Activated T-cell treated with anti-CD3 and anti-CD28 coated beads, Interleukin-2, amount 50 U/mL, for 72 hours (primary cell): ENCODE measurements at regions not wholly inside any gene's neighbourhood (a gene's known extent, or its start where the extent isn't known, plus 50 kb on each side); places are given as distances from the start of the nearest gene placed in this dataset.

Experiments
- ATAC-seq, 2 donors: fragments of 150-1000 bp; cut with Tn5 transposase; replicated peaks in 1 of 2; 2 replicates each; pipeline ENCODE4 v1.10.0; 2021; ENCODE audit warnings: moderate library complexity in 2 of 2, mild to moderate bottlenecking in 1 of 2
- DNase-seq, 2 donors: peaks; one replicate each; pipeline ENCODE4 v3.0.0; 2021 to 2022; ENCODE audit warnings: mixed read lengths in 1 of 2
- H3K27ac Mint-ChIP-seq: one replicate; pipeline ENCODE4 v1.8.0; 2022; ENCODE audit warnings: mild to moderate bottlenecking, moderate library complexity, mixed read lengths
- H3K27me3 Mint-ChIP-seq: one replicate; pipeline ENCODE4 v1.8.0; 2022; ENCODE audit warnings: low read depth, mixed read lengths
- H3K36me3 Mint-ChIP-seq, 2 donors: one replicate each; pipeline ENCODE4 v1.8.0; 2022; ENCODE audit warnings: mixed read lengths in 2 of 2, mild to moderate bottlenecking in 1 of 2; ENCODE audit not compliant: insufficient read depth in 2 of 2
- H3K4me1 Mint-ChIP-seq: one replicate; pipeline ENCODE4 v1.8.0; 2022; ENCODE audit warnings: low read depth, mixed read lengths
- H3K4me3 Mint-ChIP-seq, 2 donors: one replicate each; pipeline ENCODE4 v1.8.0; 2022; ENCODE audit warnings: mild to moderate bottlenecking in 2 of 2, mixed read lengths in 2 of 2, moderate library complexity in 2 of 2
- H3K9me3 Mint-ChIP-seq, 2 donors: one replicate each; pipeline ENCODE4 v1.8.0; 2022; ENCODE audit warnings: mixed read lengths in 2 of 2

DNA sequence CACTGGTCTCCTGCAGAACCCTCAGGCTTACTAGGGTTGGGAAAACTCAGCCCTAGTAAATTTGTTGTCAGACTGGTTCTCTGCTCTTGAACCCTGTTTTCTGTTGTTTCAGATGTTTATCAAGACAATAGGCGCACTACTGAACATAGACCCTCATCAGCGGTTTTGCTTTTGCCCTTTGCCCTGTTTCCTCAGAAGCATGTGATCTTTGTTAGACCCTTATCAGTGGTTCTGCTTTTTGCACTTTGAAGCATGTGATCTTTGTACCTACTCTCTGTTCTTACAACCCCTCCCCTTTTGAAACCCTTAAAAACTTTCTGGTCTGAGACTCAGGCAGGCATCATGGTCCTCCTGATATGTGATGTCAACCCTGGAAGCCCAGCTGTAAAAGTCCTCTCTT, 842.2 kb upstream of the AMELY start:
- Mint-ChIP-seq H3K27ac (no peak overlapping the region), H3K4me1 (no peaks in the 10 kb centered on the region), H3K27me3 (no peaks in the 10 kb centered on the region), H3K9me3 (no peaks in the 10 kb centered on the region), H3K4me3 (no peak overlapping the region), H3K36me3 (no peaks in the 10 kb centered on the region)
- DNase-seq, result no peak
- ATAC-seq, result no peak

DNA sequence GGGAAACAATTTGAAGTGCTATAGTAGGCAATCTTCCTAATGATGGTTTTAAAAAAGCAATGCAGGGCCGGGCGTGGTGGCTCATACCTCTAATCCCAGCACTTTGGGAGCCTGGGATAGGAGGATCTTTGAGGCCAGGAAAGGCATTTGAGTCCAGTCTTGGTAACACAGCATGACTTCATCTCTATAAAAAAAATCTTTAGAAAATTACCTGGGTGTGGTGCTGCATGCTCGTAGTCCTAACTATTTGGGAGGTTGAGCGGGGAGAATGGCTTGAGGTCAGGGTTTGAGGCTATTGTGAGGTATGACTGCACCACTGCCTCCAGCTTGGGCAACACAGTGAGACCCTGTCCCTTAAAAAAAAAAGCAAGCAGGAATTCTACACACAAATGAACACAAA, 835.2 kb upstream of the AMELY start:
- Mint-ChIP-seq H3K4me1 (no peaks in the 10 kb centered on the region), H3K36me3 (no peaks in the 10 kb centered on the region), H3K27me3 (no peaks in the 10 kb centered on the region), H3K27ac (no peak overlapping the region), H3K4me3 (no peak overlapping the region), H3K9me3 (no peaks in the 10 kb centered on the region)
- DNase-seq (no peak), ATAC-seq (no peak)

DNA sequence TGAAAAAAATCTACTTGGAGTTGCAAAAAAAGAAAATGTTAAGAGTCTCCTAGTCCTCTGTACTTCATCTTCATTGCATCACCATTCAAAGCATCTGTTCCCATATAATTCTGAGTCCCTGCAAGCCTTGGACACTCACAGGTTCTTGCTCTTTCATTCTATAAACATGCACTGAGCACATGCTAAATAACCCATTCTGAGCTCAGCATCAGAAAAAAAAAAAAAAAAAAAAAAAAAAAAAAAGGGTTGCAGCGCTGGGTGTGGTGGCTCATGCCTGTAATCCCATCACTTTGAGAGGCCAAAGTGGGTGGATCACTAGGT, 834.0 kb upstream of the AMELY start:
- ATAC-seq (no peak), DNase-seq (no peak)
- Mint-ChIP-seq H3K27ac (no peak overlapping the region), H3K27me3 (no peaks in the 10 kb centered on the region), H3K9me3 (no peaks in the 10 kb centered on the region), H3K4me3 (no peak overlapping the region), H3K4me1 (no peaks in the 10 kb centered on the region), H3K36me3 (no peaks in the 10 kb centered on the region)

DNA sequence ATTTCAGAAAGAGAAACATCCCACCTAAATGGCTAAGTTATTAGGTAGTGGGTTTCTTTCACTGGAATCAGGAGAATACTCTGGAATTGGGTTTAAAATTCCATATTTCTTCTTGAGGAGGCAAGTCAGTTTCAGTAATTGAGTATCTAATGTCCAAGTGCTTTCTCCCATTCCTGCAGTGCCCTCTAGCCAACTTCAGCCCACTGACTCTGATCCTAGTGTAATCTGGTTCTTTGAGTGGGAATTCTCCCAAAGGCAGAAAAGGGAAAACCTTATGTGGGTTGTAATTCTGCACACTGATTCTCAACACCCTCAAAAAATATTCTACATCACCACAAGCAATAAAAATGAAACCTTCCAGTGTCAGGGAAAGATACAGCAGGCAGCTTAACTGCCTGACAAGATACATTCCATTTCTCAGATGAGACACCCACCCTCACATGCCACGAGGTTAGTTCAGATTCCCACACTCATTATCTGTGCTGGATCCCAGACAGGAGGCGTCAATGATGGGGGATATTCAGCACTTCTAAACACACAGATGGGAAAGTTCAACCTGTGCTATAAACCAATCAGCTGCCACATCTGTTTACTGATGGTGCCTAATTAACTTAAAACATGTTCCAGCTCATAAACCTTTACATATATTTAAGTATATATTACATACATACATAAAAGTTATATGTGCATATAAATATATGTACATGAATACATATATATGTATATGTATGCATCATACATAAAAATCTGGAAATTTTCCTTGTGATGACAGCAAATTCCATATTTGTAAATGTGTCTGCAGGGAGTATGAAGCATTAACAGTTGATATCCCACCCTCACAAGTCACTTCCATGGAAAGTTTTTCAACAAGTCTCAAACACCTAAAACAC, 833.4 kb upstream of the AMELY start:
- Mint-ChIP-seq H3K4me3 (no peak overlapping the region), H3K9me3 (no peaks in the 10 kb centered on the region), H3K27me3 (no peaks in the 10 kb centered on the region), H3K27ac (no peak overlapping the region), H3K4me1 (no peaks in the 10 kb centered on the region), H3K36me3 (no peaks in the 10 kb centered on the region)
- ATAC-seq (no peak), DNase-seq (no peak)

DNA sequence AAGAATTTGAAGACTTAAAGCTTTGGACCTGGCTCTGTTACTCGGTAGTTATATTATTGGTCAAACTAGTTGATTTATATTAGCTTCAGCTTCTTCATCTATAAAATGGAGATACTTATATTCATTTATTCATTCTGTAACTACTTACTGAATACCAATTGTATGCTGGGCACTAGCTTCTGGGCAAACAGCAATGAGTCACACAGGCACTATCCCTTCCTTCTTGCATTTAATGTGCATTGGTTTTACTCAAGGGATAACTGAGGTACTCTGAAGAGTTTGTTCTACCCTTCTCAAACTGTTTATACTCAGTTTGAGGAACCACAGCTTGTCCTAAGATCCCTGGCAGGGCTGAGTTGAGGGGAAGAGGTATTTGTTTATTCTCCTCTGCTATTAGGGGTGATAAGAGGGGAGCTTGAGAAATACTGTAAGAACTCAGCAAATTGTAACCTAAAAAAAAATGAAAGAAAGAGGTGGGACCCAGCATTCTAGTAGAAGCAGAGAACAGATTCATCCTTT, 825.4 kb upstream of the AMELY start:
- no peak for DNase-seq
- Mint-ChIP-seq H3K4me1 (no peaks in the 10 kb centered on the region), H3K9me3 (no peaks in the 10 kb centered on the region), H3K27me3 (no peaks in the 10 kb centered on the region), H3K4me3 (no peak overlapping the region), H3K27ac (no peak overlapping the region), H3K36me3 (no peaks in the 10 kb centered on the region)
- ATAC-seq, result no peak

DNA sequence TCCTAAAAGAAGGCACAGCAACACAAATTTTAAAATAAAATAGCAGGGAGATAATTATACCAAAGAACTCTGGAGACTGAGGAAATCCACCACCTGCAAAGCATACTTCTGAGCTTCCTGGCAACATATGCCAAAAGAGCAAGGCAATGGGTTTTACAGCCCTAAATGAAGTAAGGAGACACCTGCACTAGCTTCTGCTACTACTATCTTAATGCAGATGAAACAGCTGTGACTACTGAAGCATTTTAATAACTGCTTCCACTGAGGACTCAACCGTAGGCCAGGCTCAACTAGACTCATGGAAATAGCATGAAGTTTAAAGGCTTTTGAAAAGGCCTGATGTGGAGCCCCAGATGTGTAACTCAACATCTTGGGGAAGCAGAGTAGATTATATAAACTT, 820.1 kb upstream of the AMELY start:
- no peaks in the 10 kb centered on the region for H3K9me3 Mint-ChIP-seq
- no peaks in the 10 kb centered on the region for H3K36me3 Mint-ChIP-seq
- no peaks in the 10 kb centered on the region for H3K4me1 Mint-ChIP-seq
- no peak overlapping the region for H3K27ac Mint-ChIP-seq
- ATAC-seq (no peak), DNase-seq (no peak)
- H3K27me3 Mint-ChIP-seq, result no peaks in the 10 kb centered on the region
- no peak overlapping the region for H3K4me3 Mint-ChIP-seq

DNA sequence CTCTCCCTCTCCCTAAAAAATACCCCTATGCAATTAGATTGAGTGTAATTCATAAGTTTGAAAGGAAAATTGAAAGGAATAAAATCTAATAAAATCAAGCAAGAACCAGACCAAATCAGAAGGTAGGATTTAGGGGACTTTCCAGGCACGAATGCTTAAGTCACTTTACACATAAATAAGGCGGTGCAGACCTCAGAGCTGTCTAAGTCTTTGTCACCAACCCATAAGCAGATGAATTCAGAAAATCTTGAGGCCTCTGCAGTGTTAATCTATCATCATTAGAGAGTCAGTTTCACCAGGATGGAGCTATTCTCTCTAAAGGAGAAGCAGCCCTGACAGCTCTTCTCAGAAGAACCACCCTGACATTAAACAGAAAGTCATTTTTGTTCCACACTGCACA, 819.1 kb upstream of the AMELY start:
- Mint-ChIP-seq H3K9me3 (no peaks in the 10 kb centered on the region), H3K27me3 (no peaks in the 10 kb centered on the region), H3K4me3 (peak overlapping the region in 1 of 2 donors; percentile 20), H3K27ac (no peak overlapping the region), H3K36me3 (no peaks in the 10 kb centered on the region), H3K4me1 (no peaks in the 10 kb centered on the region)
- ATAC-seq (peak in 1 of 2 donors; percentile 71), DNase-seq (peak in 1 of 2 donors; percentile 0)

DNA sequence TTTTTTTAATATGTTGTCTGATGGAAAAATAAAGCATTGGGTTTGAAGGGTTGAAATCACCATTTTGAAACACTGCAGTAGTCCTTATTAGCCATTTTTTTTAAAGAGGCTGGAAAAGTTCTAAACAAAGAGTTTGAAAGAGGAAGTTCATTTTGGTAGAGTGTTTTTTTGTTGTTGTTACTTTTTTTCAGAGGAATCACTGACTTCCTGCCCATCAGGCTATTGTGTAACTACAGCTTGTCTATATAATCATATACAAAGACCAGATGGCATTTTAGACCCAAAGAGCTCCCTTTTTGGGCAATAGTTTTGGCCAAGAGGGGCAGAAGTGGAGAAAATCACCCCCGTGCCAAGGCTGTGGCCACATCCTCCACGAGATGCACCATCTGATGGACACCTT, 818.5 kb upstream of the AMELY start:
- Mint-ChIP-seq H3K27me3 (no peaks in the 10 kb centered on the region), H3K9me3 (no peaks in the 10 kb centered on the region), H3K27ac (no peak overlapping the region), H3K36me3 (no peaks in the 10 kb centered on the region), H3K4me3 (no peak overlapping the region), H3K4me1 (no peaks in the 10 kb centered on the region)
- no peak for ATAC-seq
- DNase-seq, result no peak

DNA sequence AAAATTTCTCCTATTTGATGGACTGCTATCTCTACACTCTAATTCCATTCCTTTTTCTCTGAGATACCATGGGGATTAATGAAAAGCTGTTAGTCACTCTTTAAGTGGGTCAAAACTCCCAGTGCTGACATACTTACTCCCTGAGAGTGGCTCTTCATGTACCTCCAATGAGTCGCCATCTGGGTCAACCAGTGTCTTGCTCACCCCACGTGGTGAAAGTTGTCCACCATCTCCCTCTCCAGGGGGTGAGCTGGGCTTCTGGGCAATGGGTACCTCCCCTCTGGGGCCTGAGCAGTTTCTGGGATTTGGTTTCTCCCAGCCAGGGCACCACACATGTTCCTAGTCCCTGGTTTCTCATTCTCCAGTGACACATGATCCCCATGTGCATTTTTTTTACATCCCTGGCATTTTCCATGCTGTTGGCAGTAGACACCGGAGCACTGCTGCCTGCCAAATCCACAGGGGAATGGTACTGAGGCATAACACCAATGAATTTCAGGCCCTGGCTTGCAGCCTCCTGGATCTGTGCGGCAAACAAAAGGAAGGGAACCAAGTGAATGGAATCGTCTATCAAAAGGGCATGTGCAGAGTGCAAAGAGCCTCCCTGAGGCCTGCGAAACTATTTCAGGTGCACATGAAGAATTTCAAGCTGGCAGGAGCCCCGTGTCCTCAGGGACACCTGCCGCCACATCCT, 817.9 kb upstream of the AMELY start:
- Mint-ChIP-seq H3K4me1 (no peaks in the 10 kb centered on the region), H3K27me3 (no peaks in the 10 kb centered on the region), H3K9me3 (no peaks in the 10 kb centered on the region), H3K36me3 (no peaks in the 10 kb centered on the region), H3K27ac (peak overlapping the region; percentile 60), H3K4me3 (peak overlapping the region in 1 of 2 donors; percentile 29)
- ATAC-seq, result peak in 1 of 2 donors; percentile 86
- peak in 1 of 2 donors; percentile 10 for DNase-seq

DNA sequence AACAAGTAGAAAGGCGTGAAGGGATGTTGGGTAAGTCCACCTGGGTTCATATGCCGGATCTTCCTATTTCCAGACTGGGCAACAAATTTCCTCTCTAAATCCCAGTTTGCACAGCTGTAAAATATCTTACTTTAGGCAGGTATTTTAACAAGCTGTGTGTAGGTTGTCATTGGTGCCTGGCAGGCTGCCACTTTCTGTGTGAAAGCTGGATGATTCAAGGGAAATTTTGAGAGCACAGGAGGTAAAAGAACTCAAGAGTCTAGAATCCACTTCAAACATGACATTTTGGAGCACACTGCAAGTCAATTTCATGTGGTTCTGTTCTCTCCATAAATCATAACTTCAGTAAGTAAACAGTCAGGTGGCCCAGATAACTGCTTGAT, 817.4 kb upstream of the AMELY start:
- Mint-ChIP-seq H3K4me1 (no peaks in the 10 kb centered on the region), H3K27me3 (no peaks in the 10 kb centered on the region), H3K4me3 (peak overlapping the region in 1 of 2 donors; percentile 29), H3K36me3 (no peaks in the 10 kb centered on the region), H3K9me3 (no peaks in the 10 kb centered on the region), H3K27ac (peak overlapping the region; percentile 60)
- ATAC-seq, result peak in 1 of 2 donors; percentile 67
- peak in 1 of 2 donors; percentile 36 for DNase-seq

DNA sequence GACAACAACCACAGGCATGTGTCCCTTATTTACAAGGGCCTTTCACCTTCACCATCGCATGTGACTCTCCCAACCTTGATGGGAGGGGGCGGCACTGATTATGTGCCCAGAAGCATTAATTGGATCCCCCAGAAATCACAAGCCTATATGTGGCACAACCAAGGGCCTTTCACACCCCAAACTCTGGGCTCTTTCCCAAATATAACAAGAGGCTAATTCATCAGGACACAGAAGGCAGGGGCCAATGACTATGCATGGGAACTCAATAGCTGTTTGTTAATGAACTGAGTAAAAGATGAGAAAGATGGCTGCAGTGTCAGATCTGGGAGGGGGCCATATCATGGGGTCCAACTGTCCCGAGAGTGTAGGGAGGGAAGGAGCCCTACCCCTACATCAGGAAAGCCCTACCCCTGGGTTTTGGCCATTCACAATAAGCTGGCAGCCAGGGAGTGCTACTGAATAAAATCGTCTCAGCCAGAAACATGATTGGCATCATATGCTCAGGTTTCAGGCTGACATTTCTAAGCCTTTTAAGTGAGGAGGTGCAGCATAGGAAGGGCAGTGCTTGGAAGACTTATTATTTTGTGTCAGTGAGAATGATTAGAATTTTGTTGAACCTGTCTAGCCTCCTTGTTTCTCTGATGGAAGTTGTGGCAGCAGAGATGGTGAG, 814.4 kb upstream of the AMELY start:
- Mint-ChIP-seq H3K4me1 (no peaks in the 10 kb centered on the region), H3K27me3 (no peaks in the 10 kb centered on the region), H3K27ac (no peak overlapping the region), H3K4me3 (no peak overlapping the region), H3K36me3 (no peaks in the 10 kb centered on the region), H3K9me3 (no peaks in the 10 kb centered on the region)
- ATAC-seq (no peak), DNase-seq (no peak)

DNA sequence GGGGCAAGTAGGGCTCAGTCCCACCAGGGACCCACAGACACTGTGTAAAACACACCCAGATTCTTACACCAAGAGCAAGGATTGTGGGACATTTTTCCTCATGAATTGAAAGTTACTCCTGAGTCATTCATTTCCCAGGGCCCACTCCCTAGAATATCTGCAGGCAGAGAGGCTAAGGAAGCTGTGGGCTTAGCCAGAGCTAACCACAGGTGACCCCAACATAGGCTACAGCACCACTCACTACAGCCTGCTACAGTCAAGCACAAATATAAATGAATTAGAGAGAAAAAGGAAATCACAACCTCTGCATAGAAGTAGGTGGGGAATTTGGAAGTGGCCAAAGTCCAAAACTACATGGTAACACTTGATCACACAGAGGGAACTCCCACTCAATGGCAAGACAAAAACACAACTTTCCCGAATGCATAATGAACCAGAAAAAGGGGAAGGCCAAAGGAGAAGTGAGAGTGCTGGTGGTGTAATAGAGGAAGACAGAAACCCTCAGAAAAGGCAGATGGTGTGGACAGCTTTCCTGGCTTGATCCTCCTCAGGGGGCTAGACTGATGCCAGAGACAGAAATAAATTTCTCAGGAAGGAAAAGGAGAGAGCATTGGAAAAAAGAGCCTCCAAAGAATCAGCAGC, 812.6 kb upstream of the AMELY start:
- ATAC-seq, result no peak
- H3K9me3 Mint-ChIP-seq, result no peaks in the 10 kb centered on the region
- H3K27me3 Mint-ChIP-seq, result no peaks in the 10 kb centered on the region
- no peak overlapping the region for H3K27ac Mint-ChIP-seq
- no peak overlapping the region for H3K4me3 Mint-ChIP-seq
- no peak for DNase-seq
- H3K36me3 Mint-ChIP-seq, result no peaks in the 10 kb centered on the region
- H3K4me1 Mint-ChIP-seq, result no peaks in the 10 kb centered on the region

DNA sequence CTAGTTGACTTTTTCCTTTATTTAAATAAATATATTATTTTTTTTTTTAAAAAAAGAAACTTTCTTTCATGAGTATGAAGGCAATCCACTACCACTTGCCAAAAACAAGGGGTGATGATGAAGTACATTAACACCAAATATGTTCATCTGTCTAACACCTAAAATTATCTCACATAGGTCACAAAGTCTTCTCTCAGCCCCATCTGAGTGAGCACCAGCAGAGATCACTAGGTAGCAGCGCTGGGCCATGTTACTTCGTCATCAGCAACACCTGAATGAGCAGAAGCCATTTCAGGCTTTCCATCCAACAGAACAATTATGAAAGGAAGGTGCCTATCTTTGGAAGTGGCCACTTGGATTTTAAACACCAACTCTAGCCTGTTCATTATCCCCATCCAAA, 811.6 kb upstream of the AMELY start:
- Mint-ChIP-seq H3K27me3 (no peaks in the 10 kb centered on the region), H3K4me1 (no peaks in the 10 kb centered on the region), H3K36me3 (no peaks in the 10 kb centered on the region), H3K9me3 (no peaks in the 10 kb centered on the region), H3K27ac (no peak overlapping the region), H3K4me3 (no peak overlapping the region)
- no peak for ATAC-seq
- DNase-seq, result no peak
